Lower leg skin (tissue), 4 donors: ENCODE measurements at regions not wholly inside any gene's neighbourhood (a gene's known extent, or its start where the extent isn't known, plus 50 kb on each side); places are given as distances from the start of the nearest gene placed in this dataset.

Experiments used
- DNase-seq, 2 donors: peaks; one replicate each; pipeline ENCODE4 v3.0.0-alpha.2; 2019; ENCODE audit warnings: low spot score in 2 of 2
- H3K4me3 ChIP-seq: fragments of 200-600 bp; sonication (generic); 2 replicates; pipeline ENCODE4 v1.5.1; 2017; ENCODE audit warnings: mild to moderate bottlenecking, low read depth; ENCODE audit not compliant: poor library complexity, severe bottlenecking
- CTCF ChIP-seq, 3 donors: fragments of 450-650 bp; IDR thresholded peaks; one replicate each; pipeline ENCODE4 v1.5.1; 2016; ENCODE audit warnings: antibody characterized with exemption in 3 of 3, mild to moderate bottlenecking in 3 of 3, moderate library complexity in 2 of 3
- POLR2A ChIP-seq, 2 donors: fragments of 450-650 bp; IDR thresholded peaks; one replicate each; pipeline ENCODE4 v1.6.1; 2016 to 2017; ENCODE audit warnings: antibody characterized with exemption in 2 of 2, mild to moderate bottlenecking in 1 of 2, moderate library complexity in 1 of 2
- WGBS, 2 donors: methylation state at CpG; one replicate each; pipeline ENCODE4 v1.1.5; 2018; 5-methylcytosine and 5-hydroxymethylcytosine counted together
- intact Hi-C: fragments of 100-400 bp; cut with DNase I; formaldehyde crosslinking; loops from one replicate; pipeline ENCODE4 v1.15.0; 2023; ENCODE audit warnings: low total_unique reads

- DNase-seq, result no peak
- intact Hi-C loops, result no loop called here
- WGBS, 2 donors, result 73 to 80% methylated on average over 14 to 15 of the region's 15 CpGs
These were observed 106.9 kb downstream of the RFLNA start for GRCh38 chr12:124401704-124402221.

GRCh38 chr12:124400124-124400523 lies 105.2 kb downstream of the RFLNA start:
- intact Hi-C loops, result no loop called here
- no peak for TF ChIP-seq POLR2A (IDR thresholded peaks at IDR 0.05)
- no peak for TF ChIP-seq CTCF (IDR thresholded peaks at IDR 0.05)
- no peak overlapping the region for H3K4me3 ChIP-seq
- WGBS, 2 donors, result 93 to 97% methylated on average over 10 of the region's 10 CpGs
- DNase-seq, result no peak

More at GRCh38 chr12:124401704-124402221, 106.9 kb downstream of the RFLNA start:
- no peak for TF ChIP-seq POLR2A (IDR thresholded peaks at IDR 0.05)
- TF ChIP-seq CTCF (IDR thresholded peaks at IDR 0.05), result no peak
- no peak overlapping the region for H3K4me3 ChIP-seq

- TF ChIP-seq CTCF (IDR thresholded peaks at IDR 0.05), result no peak
- no peak for TF ChIP-seq POLR2A (IDR thresholded peaks at IDR 0.05)
- intact Hi-C loops, result no loop called here
- DNase-seq, result no peak
- no peak overlapping the region for H3K4me3 ChIP-seq
- WGBS, 2 donors, result 64 to 78% methylated on average over 11 of the region's 11 CpGs
These were observed 104.7 kb downstream of the RFLNA start for GRCh38 chr12:124399622-124400021.

- intact Hi-C loops, result no loop called here
- H3K4me3 ChIP-seq, result no peak overlapping the region
- DNase-seq, result peak in 1 of 2 donors; percentile 97
- TF ChIP-seq CTCF (IDR thresholded peaks at IDR 0.05), result no peak
- TF ChIP-seq POLR2A (IDR thresholded peaks at IDR 0.05), result no peak
- WGBS, 2 donors, result 81 to 85% methylated on average over 12 to 13 of the region's 15 CpGs
These were observed 103.8 kb downstream of the RFLNA start for GRCh38 chr12:124398578-124399227.

GRCh38 chr12:124397807-124398577 lies 103.1 kb downstream of the RFLNA start:
- 76 to 88% methylated on average over 21 to 22 of the region's 22 CpGs for WGBS, 2 donors
- peak in 1 of 2 donors; percentile 93 for DNase-seq

More at GRCh38 chr12:124397807-124398577, 103.1 kb downstream of the RFLNA start:
- intact Hi-C loops, result no loop called here
- TF ChIP-seq POLR2A (IDR thresholded peaks at IDR 0.05), result no peak
- no peak for TF ChIP-seq CTCF (IDR thresholded peaks at IDR 0.05)
- H3K4me3 ChIP-seq, result no peak overlapping the region
